Cardiac septum (tissue), 1 donor: ENCODE measurements at regions not wholly inside any gene's neighbourhood (a gene's known extent, or its start where the extent isn't known, plus 50 kb on each side); places are given as distances from the start of the nearest gene placed in this dataset.

Source experiments
- DNase-seq: peaks from one replicate; pipeline ENCODE4 v3.0.0-alpha.2; 2020; ENCODE audit warnings: low spot score
- intact Hi-C: fragments of 100-400 bp; cut with DNase I; formaldehyde crosslinking; loops from one replicate; pipeline ENCODE4 v1.14.0; 2022
- donor health status: DM: no; HTN: no; CAD: no.

DNA sequence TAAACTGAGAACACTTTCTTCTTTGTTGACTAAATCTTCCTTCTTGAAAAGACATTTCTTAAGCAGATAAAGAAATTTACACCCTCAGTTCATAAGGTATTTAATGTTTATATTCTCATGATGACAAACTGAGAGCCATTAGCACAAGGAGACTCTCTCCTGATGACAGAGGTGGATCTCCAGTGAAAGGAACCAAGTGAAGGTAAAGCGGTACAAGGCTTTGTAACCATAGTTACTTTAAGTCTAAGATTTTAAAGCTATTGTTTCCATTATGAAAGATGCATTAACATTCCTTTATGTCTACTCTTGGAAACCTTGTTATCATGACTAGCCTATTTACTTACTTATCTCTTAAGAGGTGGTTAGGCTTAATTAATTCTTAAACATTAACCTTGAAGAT lies 737.1 kb downstream of the MECOM start:
- intact Hi-C loops = no loop called here

DNA sequence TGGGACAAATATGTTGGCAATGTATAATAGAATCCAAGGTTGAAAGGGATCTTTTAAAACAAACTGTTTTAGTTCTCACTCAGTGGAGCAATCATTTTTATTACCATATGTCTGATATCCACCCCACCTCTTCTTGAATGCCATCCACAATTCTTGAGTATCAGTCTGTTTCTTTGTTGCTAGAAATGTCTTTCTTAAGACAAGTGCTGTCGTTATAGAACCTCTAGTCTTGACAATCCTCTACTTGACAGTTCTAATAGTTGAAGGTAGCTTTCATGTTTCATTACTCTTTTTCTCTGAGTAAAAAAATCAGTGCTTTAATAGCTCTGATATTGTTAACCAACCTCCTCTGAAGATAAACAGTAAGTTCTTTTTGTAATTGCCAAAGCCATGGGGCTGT lies 737.9 kb downstream of the MECOM start:
- DNase-seq = no peak
- intact Hi-C loops = no loop called here

More for the DNA sequence above, 737.1 kb downstream of the MECOM start:
- DNase-seq = no peak

DNA sequence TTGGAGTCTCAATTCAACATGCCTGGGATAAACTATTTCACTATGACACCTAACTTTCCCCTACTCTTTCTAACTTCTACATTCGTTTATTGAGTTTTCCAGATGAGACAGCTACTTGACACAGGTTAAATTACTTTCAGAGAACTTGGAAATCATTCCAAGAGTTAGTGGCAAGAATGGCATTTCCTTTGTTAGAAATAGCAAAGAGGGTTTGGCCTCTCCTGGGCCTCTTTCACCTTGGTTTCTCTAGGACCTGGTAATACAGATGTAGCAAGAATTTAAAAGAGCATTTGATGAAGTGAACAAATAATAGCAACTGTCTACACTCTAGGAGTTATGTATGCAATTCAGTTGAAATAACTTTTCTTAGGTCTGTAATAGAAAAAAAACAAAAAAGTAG lies 748.9 kb downstream of the MECOM start:
- intact Hi-C loops = no loop called here
- no peak for DNase-seq

DNA sequence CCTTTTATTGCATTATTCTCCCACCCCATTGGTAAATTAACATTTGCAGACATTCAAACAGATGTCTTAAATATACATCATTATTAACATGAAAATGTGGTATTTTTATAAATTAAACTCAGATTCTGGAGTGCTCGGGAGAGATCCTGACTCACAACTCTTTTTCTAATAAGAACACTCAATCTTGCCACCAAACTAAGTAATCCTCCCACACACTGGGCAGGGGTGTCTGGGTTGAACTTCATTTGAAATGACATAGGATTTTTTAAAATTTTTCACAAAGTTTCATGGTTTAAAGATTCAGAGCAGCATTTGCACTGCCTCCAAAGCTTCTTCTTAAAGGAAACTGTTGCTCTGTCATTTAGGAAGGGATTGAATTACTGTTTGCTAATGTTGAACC lies 754.3 kb downstream of the MECOM start:
- intact Hi-C loops = no loop called here
- no peak for DNase-seq

DNA sequence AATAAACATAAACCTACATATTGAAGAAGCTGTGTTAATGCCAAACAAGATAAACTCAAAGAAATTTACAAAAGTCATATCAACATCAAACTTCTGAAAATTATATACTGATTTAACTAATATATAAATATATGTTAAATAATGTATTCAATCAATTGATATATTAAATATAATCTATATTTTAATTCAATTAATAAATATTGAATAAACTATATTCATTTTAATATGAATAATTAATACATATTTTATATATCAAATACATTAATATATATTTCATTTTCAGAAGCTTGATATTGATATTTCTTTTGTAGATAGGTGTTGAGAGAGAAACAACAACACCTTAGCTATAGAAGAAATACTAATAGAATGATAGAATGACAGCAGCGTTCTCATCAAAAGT lies 768.1 kb downstream of the MECOM start:
- intact Hi-C loops = no loop called here
- DNase-seq = no peak

DNA sequence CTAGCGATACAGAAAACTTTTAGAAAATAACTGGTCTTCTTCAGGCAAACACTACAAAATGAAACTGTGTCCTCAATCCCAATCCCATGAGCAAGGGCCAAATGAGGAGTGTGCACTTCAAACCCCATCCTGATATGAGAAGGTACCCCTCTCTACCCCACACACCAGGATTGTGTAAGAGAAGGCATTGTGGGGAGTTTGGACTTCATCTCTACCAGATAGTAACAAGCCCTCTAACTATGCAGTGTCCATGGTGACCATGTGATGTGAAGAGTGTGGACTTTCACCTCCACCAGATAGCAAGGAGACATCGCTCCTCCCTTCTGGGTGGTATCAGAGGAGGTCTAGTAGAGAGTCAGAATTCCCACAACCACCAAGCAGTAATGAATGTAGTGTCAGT lies 769.3 kb downstream of the MECOM start:
- DNase-seq = no peak
- intact Hi-C loops = no loop called here

DNA sequence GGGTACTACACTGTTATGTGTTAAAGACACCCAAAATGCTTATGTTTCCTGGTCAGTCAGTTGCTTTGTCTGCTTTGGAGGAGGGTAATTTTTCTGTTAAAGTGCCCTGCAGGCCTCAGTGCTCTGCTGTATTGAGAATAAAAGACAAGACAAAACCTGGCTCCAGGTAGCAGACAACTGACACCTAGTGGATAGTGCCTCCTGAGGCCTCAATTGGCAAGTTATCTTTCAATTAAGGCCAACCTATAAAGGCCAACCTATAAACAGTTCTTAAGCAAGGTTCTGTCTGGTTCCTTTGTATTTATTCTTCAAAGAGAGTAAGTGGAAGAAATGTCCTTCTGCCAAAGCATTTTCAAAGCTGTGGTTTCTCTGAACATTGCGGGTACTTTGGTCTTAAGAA lies 773.8 kb downstream of the MECOM start:
- intact Hi-C loops = no loop called here
- no peak for DNase-seq

DNA sequence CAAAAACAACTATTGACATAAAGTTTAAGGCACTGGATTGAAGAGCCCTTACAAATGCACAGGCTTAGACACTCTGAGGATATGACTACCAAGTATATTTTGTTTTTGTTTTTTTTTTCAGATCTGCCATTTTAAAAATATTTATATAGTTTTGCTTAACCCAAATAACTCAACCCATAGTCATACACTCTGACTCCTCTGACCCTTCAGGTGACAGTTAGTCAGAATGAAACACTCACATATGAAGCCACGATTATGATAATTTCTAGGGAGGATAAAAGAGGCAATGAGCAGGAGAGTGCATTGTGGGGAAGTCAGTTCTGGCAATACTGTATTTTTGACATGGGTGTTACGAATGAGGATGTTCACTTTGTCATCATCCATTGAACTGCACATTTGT lies 774.7 kb downstream of the MECOM start:
- intact Hi-C loops = no loop called here
- DNase-seq = no peak

DNA sequence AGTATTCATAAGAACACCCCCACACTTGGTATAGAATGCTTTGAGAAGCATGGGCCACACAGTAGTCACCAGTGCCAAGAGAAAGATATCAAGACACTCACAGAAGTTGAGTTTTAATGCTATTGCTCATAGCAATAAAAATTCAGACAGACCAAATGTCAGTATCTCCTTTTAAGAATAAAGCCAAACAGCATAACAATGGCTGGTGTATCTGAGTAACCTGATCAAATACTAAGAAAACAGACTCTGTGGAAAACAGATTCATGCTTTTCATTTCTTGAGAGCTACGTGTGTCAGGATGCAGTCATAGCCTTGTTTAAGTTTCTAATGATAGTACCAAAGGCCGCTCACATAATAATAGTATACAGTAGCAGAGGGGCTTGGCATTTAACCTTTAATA lies 778.5 kb downstream of the MECOM start:
- intact Hi-C loops = no loop called here
- DNase-seq = no peak

DNA sequence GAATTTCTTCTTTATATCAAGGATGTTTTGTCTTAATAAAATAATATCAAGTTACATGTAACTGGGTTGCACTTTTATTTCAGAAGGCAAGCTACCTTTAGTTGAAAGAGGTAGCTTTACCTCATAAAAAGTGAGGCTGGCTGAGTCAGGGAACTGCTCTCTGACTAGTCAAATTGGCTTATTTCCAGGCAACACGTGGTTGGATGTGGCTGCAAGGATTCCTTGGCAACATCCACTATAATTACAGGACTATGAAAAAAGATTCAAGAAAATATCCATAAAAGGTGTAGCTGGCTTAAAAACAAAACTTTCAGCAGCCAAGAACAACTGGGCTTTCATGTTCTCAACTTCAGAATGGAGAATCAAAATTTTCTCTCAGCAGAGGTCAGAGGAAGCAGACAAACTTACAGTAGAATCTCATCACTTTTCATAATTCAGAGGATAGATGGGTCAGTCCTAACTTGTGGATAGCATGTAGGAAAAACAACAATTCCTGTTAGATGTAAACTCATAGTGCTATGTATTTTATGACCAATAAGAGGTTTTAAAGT lies 779.1 kb downstream of the MECOM start:
- no peak for DNase-seq
- intact Hi-C loops = no loop called here

DNA sequence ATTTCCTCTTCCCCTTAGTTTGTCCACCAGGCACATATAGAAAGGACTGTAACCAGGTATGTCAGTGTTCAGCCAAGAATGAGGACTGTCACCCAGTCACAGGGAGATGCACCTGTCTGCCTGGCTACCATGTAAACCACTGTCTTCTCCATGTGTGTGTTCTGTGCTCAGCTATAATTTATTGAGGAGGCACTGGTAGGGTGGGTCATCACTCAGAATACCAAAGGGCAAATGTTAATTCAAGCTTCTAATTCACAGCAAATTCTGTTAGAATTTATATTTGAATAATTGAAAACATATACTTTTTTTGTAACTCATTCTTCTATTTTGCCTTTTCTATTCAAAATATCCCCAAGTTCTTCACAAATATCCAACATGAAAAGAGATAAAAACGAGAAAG lies 780.4 kb downstream of the MECOM start:
- DNase-seq = no peak

DNA sequence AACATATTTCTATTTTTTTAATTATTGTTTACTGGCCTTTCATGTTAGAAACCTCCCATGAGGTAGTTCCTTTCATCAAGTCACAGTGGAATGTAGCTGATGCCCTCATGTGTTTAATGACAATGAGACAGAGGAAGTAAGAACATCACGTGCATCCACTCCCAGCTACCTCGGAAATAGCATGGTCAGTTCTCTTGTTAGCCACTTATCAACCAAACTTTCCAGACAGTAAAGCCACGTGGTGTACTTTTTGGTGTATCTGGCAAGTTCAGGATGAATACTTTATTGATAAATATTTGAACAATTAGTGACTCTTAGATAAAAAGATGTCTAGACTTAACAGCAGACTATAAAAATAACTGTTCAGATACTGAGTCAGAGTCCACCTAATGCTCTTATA lies 781.7 kb downstream of the MECOM start:
- intact Hi-C loops = no loop called here
- DNase-seq = no peak

More for the DNA sequence above, 780.4 kb downstream of the MECOM start:
- intact Hi-C loops = no loop called here

DNA sequence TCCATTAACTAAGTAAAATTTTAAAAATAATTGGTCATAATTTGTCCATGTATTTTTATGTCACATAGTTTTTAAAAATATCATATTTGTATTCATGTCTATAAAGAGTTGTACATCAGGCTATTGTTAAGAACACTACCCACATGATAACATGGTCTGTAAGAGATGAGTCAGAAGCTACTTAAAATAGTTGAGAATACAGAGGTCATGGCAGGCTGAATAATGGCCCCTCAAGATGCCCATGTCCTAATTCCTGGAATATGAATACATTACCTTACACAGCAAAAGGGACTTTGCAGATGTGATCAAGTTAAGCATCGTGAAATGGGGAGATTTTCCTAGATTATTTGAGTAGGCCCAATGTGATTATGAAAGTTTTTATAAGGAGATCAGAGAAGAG lies 782.9 kb upstream of the GOLIM4 start:
- intact Hi-C loops = loop anchor here (10.0 kb wide), 2 partner anchors 166 to 266 kb away; no protein-coding TSS in a partner anchor
- no peak for DNase-seq

DNA sequence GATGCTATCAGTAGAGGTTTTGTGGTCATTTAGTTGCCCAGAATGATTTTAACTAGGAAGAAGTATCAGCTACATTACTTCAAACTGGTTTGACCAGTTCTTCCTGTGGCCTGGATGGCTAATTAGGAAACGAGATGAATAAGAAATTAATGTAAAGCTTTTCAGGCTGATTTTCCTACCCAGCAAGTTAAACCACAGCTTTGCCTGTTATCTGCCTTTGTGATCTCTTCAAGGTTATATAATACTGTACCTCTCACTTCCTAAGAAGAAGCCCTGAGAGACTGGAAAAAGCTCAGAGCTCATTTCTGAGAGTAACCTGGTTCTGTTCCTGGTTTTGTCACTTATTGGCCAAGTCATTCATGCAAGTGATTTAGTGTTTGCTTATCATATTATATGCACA lies 782.2 kb upstream of the GOLIM4 start:
- DNase-seq = no peak
- intact Hi-C loops = loop anchor here (10.0 kb wide), 2 partner anchors 167 to 267 kb away; no protein-coding TSS in a partner anchor

DNA sequence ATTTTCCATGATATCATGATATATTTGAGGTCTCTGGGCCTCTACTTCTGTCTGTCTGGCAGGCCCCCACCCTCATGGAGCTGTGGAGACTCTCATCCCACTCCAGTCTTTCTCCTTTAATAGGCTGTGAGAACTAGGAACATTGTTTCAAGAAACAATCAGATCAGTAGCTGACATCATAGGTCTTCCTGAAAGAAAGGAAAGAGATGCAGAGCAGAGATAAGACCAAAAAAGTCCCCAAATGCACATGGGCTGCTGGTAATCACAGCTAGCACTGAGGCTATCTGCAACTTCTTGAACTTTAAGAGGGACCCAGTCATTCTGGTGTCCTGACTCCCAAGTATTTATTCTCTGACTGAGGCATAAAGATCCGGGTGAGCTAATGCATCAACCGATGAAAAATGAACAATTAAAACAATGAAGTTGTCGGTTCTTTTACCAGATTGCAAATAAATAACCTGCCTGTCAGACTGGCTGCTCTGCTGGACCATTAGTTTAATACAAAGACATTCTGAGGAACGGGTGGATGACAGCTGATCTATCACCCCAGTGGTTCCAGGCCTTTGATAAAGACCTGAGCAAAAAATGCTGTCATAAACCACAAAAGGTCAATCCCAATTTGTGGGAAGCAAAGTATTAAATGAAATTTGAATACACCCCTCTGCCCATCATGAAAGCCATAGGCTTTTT lies 780.8 kb upstream of the GOLIM4 start:
- intact Hi-C loops = loop anchor here (10.0 kb wide), 2 partner anchors 168 to 268 kb away; no protein-coding TSS in a partner anchor
- no peak for DNase-seq

DNA sequence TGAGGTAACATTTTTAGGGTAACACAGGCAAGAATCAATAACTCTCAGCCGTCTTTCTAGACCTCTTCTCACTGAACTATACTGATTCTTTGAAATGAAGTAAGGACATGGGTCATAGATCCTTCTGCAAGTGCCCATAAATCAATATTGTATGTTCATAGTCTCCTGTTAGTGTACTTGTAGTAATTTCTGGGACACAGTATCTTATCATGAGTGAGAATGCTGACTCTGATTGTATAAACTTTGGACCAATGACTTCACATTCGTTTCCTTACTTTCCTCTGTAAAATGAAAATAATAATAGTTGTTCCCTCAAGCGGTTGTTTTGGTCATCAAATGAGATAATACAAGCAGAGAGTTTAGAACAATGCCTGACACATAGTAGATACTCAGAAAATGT lies 777.1 kb upstream of the GOLIM4 start:
- no peak for DNase-seq
- intact Hi-C loops = loop anchor here (10.0 kb wide), 2 partner anchors 172 to 272 kb away; no protein-coding TSS in a partner anchor

DNA sequence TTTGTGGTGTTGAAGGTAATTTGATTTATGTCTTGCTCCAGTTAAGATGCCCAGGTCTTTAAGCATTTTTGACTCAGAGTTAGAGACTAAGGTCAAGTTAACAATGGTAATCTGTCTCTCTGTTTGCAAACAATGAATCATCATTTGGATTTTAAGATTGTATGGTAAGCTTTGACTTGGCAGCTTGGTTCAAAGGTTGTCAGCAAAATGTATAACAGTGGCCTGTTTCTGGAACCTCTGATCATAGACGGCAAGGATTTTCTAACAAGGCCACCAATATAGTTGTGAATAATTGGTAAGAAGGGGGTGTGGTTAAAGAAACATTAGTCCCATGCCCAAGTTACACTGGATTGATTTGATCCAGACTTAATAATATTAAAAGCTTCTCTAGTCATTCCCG lies 775.2 kb upstream of the GOLIM4 start:
- intact Hi-C loops = loop anchor here (10.0 kb wide), 2 partner anchors 174 to 274 kb away; no protein-coding TSS in a partner anchor
- no peak for DNase-seq

DNA sequence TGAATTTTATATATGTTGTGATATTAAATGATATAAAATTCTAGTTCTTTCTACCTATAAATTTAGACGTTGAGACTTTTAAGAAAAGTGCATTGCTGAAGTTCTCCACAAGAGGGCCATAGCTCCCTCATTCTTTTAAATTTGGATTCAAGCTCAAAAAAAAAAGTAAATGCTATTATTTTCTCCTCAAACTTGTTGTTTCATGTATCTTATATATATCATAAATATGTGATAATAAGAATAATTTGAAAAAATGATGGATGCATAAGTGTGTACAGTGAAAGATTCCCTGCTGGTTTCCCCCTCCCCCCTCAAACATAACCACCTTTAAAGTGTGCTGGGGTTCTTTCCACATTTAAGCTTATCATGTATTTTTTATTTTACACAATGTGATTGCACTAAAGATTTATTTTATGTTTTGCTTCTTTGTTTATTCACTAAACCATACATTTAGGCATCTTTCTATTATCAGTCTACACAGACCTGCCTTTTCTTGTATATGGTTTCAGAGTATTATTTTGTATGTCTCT lies 769.4 kb upstream of the GOLIM4 start:
- intact Hi-C loops = loop anchor here (5.0 kb wide), 1 partner anchor 802 kb away; no protein-coding TSS in a partner anchor

DNA sequence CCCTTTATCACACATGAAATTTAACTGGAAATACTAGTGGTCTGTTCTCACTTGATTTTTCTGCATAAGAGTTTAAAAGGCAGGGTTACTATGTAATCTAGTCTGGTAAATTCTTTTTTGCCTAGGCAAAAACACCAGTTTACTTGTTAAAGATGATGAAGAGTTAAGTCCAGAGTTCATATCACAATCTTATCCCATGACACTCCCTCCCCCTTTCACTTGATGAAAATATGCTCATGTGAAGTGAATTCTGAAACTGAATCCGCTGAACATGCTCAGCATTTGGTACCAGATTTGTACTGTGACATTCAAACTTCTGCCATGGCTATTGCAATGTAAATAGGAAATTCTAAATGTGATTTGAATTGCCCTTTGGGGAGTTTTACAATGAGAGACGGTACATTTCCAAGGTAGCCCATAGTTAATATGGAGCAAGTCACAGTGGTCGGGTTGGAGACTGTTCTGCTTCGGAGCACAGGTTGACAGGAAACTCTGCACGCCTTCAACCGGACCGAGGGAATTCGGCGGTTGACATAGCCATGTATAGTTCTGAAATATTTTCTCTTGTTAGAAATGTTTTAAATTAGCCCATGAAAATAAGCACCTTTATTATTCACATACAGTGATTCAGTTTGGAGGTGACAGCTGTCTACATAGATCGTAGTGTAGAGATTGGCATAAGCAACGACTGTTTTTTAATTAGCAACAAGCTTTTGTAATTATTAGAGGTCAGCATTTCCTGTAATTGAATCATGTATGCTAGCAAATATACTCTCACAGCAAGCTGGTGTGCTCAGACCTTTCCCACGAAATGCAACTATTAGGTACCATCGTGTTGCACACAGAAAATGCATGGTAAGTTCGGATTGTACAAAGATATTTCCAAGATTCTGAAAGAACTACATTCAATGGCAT lies 768.6 kb upstream of the GOLIM4 start:
- intact Hi-C loops = loop anchor here (5.0 kb wide), 1 partner anchor 803 kb away; no protein-coding TSS in a partner anchor
- no peak for DNase-seq

More for the DNA sequence above, 769.4 kb upstream of the GOLIM4 start:
- DNase-seq = no peak

DNA sequence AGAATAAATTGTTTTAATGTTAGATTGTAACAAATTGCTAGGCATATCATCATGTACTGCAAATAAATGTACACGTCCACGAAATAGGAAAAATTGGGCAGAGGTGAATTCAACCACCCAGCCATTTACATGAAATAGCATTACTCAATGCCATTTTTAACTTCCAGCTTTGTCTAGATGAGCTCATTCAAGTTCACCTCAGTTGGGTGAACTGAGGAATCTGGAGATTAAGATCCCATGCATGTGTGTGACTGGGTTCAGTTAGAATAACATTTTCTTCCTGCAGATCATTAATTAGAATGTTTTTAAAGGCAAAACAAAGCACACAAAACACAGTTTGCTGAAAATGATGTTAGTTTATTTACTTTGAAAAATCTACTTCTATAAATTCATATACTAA lies 767.8 kb upstream of the GOLIM4 start:
- intact Hi-C loops = no loop called here
- no peak for DNase-seq
